Activated naive CD4-positive, alpha-beta T cell treated with anti-CD3 and anti-CD28 coated beads, Interleukin-2, amount 50 U/mL, for 24 hours (primary cell): ENCODE measurements at regions not wholly inside any gene's neighbourhood (a gene's known extent, or its start where the extent isn't known, plus 50 kb on each side); places are given as distances from the start of the nearest gene placed in this dataset.

ENCODE experiments used
- H3K27ac Mint-ChIP-seq: one replicate; pipeline ENCODE4 v1.8.0; 2021; ENCODE audit warnings: mild to moderate bottlenecking, mixed read lengths
- H3K27me3 Mint-ChIP-seq: one replicate; pipeline ENCODE4 v1.8.0; 2021; ENCODE audit warnings: mixed read lengths
- H3K36me3 Mint-ChIP-seq: one replicate; pipeline ENCODE4 v1.8.0; 2021; ENCODE audit warnings: mixed read lengths
- H3K4me1 Mint-ChIP-seq: one replicate; pipeline ENCODE4 v1.8.0; 2021; ENCODE audit warnings: mixed read lengths
- H3K4me3 Mint-ChIP-seq: one replicate; pipeline ENCODE4 v1.8.0; 2021; ENCODE audit warnings: mild to moderate bottlenecking, mixed read lengths
- H3K9me3 Mint-ChIP-seq: one replicate; pipeline ENCODE4 v1.8.0; 2021; ENCODE audit warnings: mixed read lengths

- no peak overlapping the region for H3K27ac Mint-ChIP-seq
- peaks cover 13% of the 10 kb centered on the region for H3K9me3 Mint-ChIP-seq
- H3K4me1 Mint-ChIP-seq: no peaks in the 10 kb centered on the region
- H3K27me3 Mint-ChIP-seq: peaks cover 19% of the 10 kb centered on the region
- H3K4me3 Mint-ChIP-seq: no peak overlapping the region
- H3K36me3 Mint-ChIP-seq: peaks cover 7% of the 10 kb centered on the region
Measured at GRCh38 chr18:47758000-47758399, 172.5 kb downstream of the SMAD2 start.

- Mint-ChIP-seq H3K27ac (no peak overlapping the region), H3K36me3 (peaks cover 7% of the 10 kb centered on the region), H3K4me1 (no peaks in the 10 kb centered on the region), H3K4me3 (no peak overlapping the region), H3K27me3 (peaks cover 17% of the 10 kb centered on the region), H3K9me3 (peaks cover 13% of the 10 kb centered on the region)
Measured at GRCh38 chr18:47756364-47757016, 174.0 kb downstream of the SMAD2 start.

- Mint-ChIP-seq H3K36me3 (peaks cover 4% of the 10 kb centered on the region), H3K9me3 (peaks cover 8% of the 10 kb centered on the region), H3K27ac (no peak overlapping the region), H3K4me1 (no peaks in the 10 kb centered on the region), H3K4me3 (no peak overlapping the region), H3K27me3 (peaks cover 10% of the 10 kb centered on the region)
Measured at GRCh38 chr18:47755102-47755456, 175.4 kb downstream of the SMAD2 start.

- Mint-ChIP-seq H3K9me3 (peaks cover 8% of the 10 kb centered on the region), H3K36me3 (peaks cover 4% of the 10 kb centered on the region), H3K4me1 (peaks cover under 1% of the 10 kb centered on the region), H3K27ac (no peak overlapping the region), H3K27me3 (peaks cover 10% of the 10 kb centered on the region), H3K4me3 (no peak overlapping the region)
Measured at GRCh38 chr18:47754311-47755101, 176.0 kb downstream of the SMAD2 start.

GRCh38 chr18:47752796-47753645 lies 177.4 kb downstream of the SMAD2 start:
- Mint-ChIP-seq H3K9me3 (no peaks in the 10 kb centered on the region), H3K36me3 (no peaks in the 10 kb centered on the region), H3K27me3 (peaks cover 4% of the 10 kb centered on the region), H3K27ac (no peak overlapping the region), H3K4me3 (no peak overlapping the region), H3K4me1 (peaks cover 4% of the 10 kb centered on the region)

- H3K27me3 Mint-ChIP-seq: peaks cover 2% of the 10 kb centered on the region
- H3K36me3 Mint-ChIP-seq: no peaks in the 10 kb centered on the region
- H3K27ac Mint-ChIP-seq: no peak overlapping the region
- no peaks in the 10 kb centered on the region for H3K9me3 Mint-ChIP-seq
- peaks cover 4% of the 10 kb centered on the region for H3K4me1 Mint-ChIP-seq
- H3K4me3 Mint-ChIP-seq: no peak overlapping the region
Measured at GRCh38 chr18:47750889-47751423, 179.5 kb downstream of the SMAD2 start.

GRCh38 chr18:47749600-47749973 lies 180.9 kb downstream of the SMAD2 start:
- H3K4me3 Mint-ChIP-seq: no peak overlapping the region
- H3K9me3 Mint-ChIP-seq: no peaks in the 10 kb centered on the region
- peaks cover 1% of the 10 kb centered on the region for H3K27me3 Mint-ChIP-seq
- no peak overlapping the region for H3K27ac Mint-ChIP-seq
- peaks cover 4% of the 10 kb centered on the region for H3K4me1 Mint-ChIP-seq
- no peaks in the 10 kb centered on the region for H3K36me3 Mint-ChIP-seq

- H3K4me1 Mint-ChIP-seq: peaks cover 4% of the 10 kb centered on the region
- no peaks in the 10 kb centered on the region for H3K36me3 Mint-ChIP-seq
- no peak overlapping the region for H3K27ac Mint-ChIP-seq
- no peaks in the 10 kb centered on the region for H3K27me3 Mint-ChIP-seq
- no peaks in the 10 kb centered on the region for H3K9me3 Mint-ChIP-seq
- peak overlapping the region; percentile 51 for H3K4me3 Mint-ChIP-seq
Measured at GRCh38 chr18:47748847-47749599, 181.4 kb downstream of the SMAD2 start.

- H3K4me1 Mint-ChIP-seq: peaks cover 4% of the 10 kb centered on the region
- no peaks in the 10 kb centered on the region for H3K27me3 Mint-ChIP-seq
- no peaks in the 10 kb centered on the region for H3K9me3 Mint-ChIP-seq
- H3K36me3 Mint-ChIP-seq: no peaks in the 10 kb centered on the region
- H3K27ac Mint-ChIP-seq: no peak overlapping the region
- peak overlapping the region; percentile 51 for H3K4me3 Mint-ChIP-seq
Measured at GRCh38 chr18:47748093-47748796, 182.2 kb downstream of the SMAD2 start.

- Mint-ChIP-seq H3K9me3 (no peaks in the 10 kb centered on the region), H3K4me3 (no peak overlapping the region), H3K27me3 (no peaks in the 10 kb centered on the region), H3K36me3 (no peaks in the 10 kb centered on the region), H3K4me1 (peaks cover 4% of the 10 kb centered on the region), H3K27ac (no peak overlapping the region)
Measured at GRCh38 chr18:47747260-47747795, 183.1 kb downstream of the SMAD2 start.

GRCh38 chr18:47746615-47747014 lies 183.8 kb downstream of the SMAD2 start:
- Mint-ChIP-seq H3K4me1 (peaks cover 4% of the 10 kb centered on the region), H3K4me3 (no peak overlapping the region), H3K9me3 (no peaks in the 10 kb centered on the region), H3K27ac (no peak overlapping the region), H3K36me3 (no peaks in the 10 kb centered on the region), H3K27me3 (no peaks in the 10 kb centered on the region)

- H3K27me3 Mint-ChIP-seq: no peaks in the 10 kb centered on the region
- peaks cover 4% of the 10 kb centered on the region for H3K4me1 Mint-ChIP-seq
- H3K27ac Mint-ChIP-seq: no peak overlapping the region
- no peaks in the 10 kb centered on the region for H3K9me3 Mint-ChIP-seq
- no peak overlapping the region for H3K4me3 Mint-ChIP-seq
- no peaks in the 10 kb centered on the region for H3K36me3 Mint-ChIP-seq
Measured at GRCh38 chr18:47745227-47745626, 185.2 kb downstream of the SMAD2 start.

- H3K36me3 Mint-ChIP-seq: no peaks in the 10 kb centered on the region
- no peak overlapping the region for H3K4me3 Mint-ChIP-seq
- no peak overlapping the region for H3K27ac Mint-ChIP-seq
- H3K27me3 Mint-ChIP-seq: peaks cover 13% of the 10 kb centered on the region
- no peaks in the 10 kb centered on the region for H3K9me3 Mint-ChIP-seq
- H3K4me1 Mint-ChIP-seq: no peaks in the 10 kb centered on the region
Measured at GRCh38 chr18:47737956-47738355, 192.5 kb downstream of the SMAD2 start.

- H3K9me3 Mint-ChIP-seq: no peaks in the 10 kb centered on the region
- H3K4me1 Mint-ChIP-seq: no peaks in the 10 kb centered on the region
- H3K4me3 Mint-ChIP-seq: no peak overlapping the region
- H3K36me3 Mint-ChIP-seq: no peaks in the 10 kb centered on the region
- peaks cover 13% of the 10 kb centered on the region for H3K27me3 Mint-ChIP-seq
- no peak overlapping the region for H3K27ac Mint-ChIP-seq
Measured at GRCh38 chr18:47737198-47737830, 193.1 kb downstream of the SMAD2 start.
